NCI-H2171 (cell line): ENCODE measurements at regions not wholly inside any gene's neighbourhood (a gene's known extent, or its start where the extent isn't known, plus 50 kb on each side); places are given as distances from the start of the nearest gene placed in this dataset.

Experiments
- DNase-seq: peaks from one replicate; lab custom pipeline; 2025; lab: John Stamatoyannopoulos, UW

DNA sequence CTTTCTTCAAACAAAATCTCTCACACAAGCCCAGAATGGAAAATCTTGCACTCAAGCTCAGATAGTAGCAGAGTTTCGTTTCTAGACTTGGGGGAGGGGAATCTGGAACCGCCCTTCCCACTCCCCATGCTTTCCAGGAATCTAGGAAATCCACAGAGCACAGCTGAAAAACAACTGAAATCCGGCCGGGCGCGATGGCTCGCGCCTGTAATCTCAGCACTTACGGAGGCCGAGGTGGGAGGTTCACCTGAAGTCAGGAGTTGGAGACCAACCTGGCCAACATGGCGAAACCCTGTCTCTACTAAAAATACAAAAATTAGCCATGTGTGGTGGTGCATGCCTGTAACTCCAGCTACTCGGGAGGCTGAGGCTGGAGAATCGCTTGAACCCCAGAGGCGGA, 127.3 kb upstream of the SLC34A2 start:
- no peak for DNase-seq

DNA sequence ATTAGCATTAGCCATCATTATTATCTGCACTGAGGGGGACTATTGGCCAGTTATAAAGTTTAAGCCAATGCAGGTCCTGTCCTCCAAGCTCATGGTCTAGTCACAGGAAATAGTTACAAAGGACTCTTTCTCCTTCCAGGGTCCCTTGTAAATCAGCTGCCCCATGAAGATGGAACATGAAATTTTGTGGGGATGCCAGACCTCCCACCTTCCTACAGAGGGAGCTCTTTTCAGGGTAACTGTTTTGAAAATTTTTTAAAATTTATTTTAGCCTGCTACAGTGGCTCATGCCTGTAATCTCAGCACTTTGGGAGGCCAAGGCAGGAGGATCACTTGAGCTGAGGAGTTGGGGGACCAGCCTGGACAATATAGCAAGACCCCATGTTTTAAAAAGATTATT, 124.4 kb upstream of the SLC34A2 start:
- no peak for DNase-seq

DNA sequence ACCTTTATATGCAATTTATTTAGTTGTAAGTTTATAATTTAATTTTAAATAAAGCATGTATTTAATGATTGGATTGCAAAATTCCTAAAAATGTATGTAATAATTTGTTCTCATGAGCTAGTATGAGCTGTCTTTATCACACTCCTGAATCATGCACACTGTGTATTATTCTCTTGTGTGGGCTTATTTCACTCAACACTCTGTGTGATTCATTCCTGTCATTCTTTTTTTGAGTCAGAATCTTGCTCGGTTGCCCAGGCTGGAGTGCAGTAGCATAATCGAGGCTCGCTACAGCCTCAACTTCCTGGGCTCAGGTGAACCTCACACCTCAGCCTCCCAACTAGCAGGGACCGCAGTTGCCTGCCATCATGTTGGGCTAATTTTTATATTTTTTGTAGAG, 123.1 kb upstream of the SLC34A2 start:
- DNase-seq, result no peak

DNA sequence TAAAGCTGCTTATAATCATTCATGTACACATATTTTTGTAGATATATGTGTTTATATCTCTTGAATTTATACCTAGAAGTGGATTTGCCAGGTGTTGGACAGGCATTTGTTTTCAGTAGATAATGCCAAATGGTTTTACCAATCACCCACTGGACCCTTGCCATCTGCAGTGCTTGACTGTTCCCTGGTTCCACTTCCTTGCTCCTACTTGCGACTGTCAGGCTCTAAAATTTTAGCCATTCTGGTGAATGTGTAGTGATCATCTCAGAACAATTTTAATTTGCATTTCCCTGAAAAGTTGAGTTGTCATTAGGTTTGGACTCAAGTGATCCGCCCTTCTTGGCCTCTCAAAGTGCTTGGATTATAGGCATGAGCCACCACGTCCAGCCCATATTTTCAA, 122.4 kb upstream of the SLC34A2 start:
- DNase-seq, result no peak

DNA sequence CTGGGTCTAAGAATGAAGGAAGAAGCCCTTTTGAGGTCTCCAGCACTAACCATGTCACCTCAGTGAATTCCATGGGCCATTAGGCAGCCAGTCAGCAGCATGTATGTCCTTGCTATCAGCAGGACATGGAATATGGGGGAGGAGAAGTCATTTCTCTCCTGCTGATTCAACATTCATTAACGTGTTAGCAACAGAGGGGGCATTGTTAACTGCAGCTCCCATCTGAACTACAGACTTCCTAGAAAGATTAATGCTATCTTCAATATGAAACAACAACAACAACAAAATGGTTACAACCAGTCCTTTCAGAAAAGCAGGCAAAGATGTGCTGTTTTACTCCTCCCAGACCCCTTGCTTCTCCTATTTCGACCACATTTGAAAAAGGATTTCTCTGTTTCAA, 120.4 kb upstream of the SLC34A2 start:
- DNase-seq, result no peak

GRCh38 chr4:25535701-25536473, 119.8 kb upstream of the SLC34A2 start:
- DNase-seq, result no peak

DNA sequence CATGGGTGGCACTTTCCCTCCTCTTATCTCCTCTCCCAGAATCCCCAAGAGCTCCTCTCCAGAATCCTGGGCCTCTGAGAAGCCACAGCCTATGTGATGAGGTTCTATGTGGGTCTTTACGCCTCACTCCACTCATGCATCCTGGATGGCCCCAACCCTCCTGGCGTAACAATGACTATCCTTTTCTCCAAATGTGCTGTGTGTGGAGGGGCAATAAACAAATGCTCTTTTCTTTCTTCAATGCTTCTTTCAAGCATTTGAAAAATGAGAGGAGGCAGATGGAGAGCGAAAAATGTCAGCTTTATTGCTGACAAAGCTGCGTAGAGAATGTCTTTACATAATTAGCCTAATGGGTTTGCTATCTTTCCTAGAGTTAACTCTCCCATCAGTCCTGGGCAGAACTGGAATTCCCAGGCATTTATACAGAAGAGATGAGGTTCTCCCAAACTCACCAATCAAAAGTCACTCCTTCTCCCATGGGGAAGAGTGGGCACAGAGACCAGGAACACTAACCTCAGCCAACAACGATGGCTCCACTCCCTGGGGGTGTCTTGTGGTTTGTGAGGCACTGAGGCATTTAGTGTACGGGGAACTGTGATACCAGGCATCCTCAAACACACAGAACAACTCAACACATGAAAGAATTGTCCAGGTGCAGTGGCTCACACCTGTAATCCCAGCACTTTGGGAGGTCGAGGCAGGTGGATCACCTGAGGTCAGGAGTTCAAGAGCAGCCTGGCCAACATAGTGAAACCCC, 118.9 kb upstream of the SLC34A2 start:
- no peak for DNase-seq

DNA sequence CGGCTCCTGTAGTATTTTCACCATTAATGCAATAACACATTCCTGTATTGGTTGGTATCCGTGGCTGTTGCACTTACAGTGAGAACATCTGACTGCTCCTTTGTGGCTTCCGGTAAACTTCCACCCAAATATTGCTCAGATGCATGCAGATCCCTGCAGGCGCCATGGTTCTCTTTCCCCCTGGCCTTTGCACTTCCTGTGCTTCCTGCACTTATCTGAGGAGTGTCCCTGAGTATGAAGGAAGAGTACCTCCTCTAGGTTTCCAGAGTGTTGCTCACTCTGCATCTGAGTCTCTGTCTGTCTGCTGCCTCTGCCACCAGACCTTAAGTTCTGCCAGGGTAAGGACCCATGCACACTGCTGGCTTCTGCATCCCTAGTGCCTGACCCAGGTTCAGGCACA, 117.2 kb upstream of the SLC34A2 start:
- no peak for DNase-seq

DNA sequence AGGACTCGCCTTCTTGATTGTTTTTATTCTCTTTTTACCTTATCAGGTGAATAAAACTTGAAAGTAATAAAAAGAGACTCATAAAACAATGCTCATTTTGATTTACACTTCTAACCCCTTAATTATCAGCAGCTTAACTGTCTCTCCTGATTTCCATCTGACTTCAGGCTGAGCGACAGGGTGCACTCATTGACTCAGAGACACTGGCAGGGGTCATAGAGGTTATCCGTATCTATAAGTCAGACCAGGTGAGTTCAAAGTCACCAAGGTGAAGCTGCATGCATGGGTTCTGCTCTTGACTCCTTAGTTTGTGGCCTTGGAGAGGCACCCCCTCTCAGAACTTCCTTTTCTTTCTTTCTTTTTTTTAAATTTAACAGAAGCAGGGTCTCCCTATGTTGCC, 116.4 kb upstream of the SLC34A2 start:
- no peak for DNase-seq

- DNase-seq, result no peak
Measured at GRCh38 chr4:25540734-25541133, 114.9 kb upstream of the SLC34A2 start.

DNA sequence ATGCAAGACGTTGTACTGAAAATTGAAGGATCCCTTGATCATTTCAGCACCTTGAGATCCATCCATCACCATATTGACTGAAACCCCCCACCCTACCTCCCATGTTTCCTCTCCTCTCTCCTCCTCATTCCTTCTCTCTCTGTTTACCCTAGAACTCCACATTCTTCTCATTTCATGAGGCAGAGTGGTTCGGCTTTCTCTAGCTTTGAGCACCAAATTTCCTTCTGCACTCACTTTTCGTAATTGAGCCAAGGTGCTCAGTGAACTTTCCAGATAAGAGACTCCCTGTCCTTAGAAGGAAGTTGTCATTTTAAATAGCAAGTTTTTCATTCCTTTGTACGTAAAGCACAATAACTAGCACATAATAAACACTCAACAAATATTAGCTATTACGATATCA, 108.3 kb upstream of the SLC34A2 start:
- no peak for DNase-seq

GRCh38 chr4:25549413-25549812, 106.2 kb upstream of the SLC34A2 start:
- DNase-seq, result no peak

- no peak for DNase-seq
Measured at GRCh38 chr4:25550376-25551030, 105.1 kb upstream of the SLC34A2 start.

GRCh38 chr4:25551605-25552004, 104.0 kb upstream of the SLC34A2 start:
- no peak for DNase-seq

DNA sequence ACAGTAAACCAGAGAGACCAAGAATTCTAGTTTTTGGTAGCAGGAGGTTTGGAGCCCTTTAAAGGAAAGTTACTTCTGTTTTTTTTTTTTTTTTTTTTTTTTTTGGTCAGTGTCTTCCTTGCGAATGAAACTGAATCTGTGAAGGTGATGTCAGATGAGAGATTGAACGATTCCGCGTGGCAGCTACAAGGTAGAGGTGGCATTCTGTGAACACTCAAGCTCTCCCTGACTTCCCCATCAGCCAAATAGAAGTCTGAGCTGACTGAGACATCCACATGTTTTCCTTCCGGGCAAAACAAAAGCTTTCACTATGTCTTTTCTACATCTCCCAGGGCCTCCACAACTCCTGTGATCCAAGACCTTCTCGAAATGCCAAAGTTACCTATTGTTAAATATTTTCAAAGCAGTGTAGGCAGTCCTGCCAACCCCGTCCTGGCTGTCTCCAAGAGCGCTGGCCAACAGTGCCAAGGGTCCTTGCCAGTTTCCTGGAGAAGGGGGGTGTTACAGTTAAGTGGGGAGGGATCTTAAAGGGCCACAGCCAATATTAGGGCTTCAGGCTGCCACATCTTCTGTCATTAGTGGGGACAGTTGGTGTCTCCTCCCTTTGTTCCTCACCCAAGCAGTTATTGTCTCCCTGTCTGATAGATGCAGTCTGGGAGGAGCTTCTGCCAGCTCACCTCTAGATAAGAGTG, 102.9 kb upstream of the SLC34A2 start:
- no peak for DNase-seq

GRCh38 chr4:25559508-25559907, 96.1 kb upstream of the SLC34A2 start:
- no peak for DNase-seq

DNA sequence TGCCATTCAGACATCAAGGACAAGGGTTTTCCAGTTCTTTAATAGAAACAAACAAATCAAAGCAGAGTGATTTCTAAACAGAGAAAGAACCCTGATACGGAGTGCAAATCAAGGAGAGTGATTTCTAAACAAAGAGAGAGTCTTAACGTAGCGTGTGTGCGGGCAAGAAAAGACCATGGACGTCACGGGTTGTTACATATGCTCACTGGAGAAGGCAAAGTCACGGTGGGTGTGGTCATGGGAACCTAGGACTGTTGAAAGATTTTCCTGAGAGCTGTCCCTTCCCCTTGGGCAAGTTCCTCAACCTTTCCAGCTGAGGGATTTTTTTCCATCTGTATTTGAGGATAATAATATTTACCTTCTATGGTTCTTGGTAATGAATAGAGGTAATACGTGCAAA, 95.0 kb upstream of the SLC34A2 start:
- no peak for DNase-seq

DNA sequence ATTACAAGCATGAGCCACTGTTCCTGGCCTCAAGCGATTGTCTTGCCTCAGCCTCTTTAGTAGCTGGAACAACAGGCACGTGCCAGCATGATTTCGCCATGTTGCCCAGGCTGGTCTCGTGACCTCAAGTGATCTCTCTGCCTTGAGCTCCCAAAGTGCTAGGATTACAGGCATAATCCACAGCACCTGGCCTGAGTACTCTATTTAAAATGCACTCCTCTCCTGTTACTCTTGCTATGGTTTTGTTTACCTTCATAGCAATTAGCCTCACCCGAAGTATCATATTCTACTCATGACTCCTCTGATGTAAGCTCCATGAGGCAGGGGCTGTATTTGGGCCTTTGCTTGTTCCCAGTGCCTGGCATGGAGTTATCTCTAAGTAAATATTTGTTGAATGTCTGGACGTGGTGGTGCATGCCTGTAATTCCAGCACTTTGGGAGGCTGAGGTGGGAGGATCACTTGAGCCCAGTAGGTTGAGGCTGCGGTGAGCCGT, 92.5 kb upstream of the SLC34A2 start:
- peak; percentile 25 for DNase-seq

DNA sequence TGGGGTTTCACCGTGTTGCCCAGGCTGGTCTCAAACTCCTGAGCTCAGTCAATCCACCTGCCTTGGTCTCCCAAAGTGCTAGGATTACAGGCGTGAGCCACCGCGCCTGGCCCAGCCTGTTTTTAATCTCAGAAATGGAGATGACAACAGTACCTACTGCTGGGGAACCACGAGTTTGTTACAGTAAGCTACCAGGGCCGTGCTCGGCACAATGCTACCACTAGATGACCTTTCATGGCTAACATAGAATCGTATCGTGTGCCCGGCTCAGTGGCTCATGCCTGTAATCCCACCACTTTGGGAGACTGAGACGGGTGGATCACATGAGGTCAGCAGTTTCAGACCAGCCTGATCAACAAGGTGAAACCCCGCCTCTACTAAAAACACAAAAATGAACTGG, 90.8 kb upstream of the SLC34A2 start:
- no peak for DNase-seq

- DNase-seq, result no peak
Measured at GRCh38 chr4:25567253-25567652, 88.4 kb upstream of the SLC34A2 start.

- no peak for DNase-seq
Measured at GRCh38 chr4:25569716-25570115, 85.9 kb upstream of the SLC34A2 start.

GRCh38 chr4:25575611-25576010, 80.0 kb upstream of the SLC34A2 start:
- DNase-seq, result no peak
